WI38 (cell line): ENCODE measurements at regions not wholly inside any gene's neighbourhood (a gene's known extent, or its start where the extent isn't known, plus 50 kb on each side); places are given as distances from the start of the nearest gene placed in this dataset.

ENCODE experiments used
- H3K4me3 ChIP-seq: 2 replicates; pipeline ENCODE4 v1.5.1; 2011; ENCODE audit warnings: low read depth, mild to moderate bottlenecking, control low read depth, low read length
- TF ChIP-seq, protein P1 (sequence below): IDR thresholded peaks from 2 replicates; pipeline ENCODE4 v1.5.1; 2012; ENCODE audit warnings: low read depth, mild to moderate bottlenecking, control low read depth, low read length

DNA sequence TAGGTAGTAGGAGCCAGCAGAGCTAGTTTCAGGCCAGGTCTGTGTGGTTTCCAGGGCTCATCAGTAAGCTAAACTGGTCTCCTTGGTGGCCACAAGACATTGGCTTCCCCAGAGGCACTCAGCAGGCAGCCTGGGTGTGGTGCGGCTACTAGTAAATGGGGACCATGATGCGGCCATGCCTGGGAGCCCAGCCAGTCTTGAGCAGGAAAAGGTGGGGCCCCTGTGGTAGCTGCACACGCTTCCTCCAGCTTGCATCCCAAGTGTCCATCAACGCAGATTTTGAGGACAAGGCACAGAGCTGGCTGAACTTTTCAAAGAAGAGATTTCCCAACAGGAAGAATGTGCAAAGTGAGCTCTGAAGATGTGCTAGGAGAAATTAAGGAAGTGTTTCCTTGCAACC, 107.4 kb upstream of the NAA20 start:
- TF ChIP-seq, protein P1, sequence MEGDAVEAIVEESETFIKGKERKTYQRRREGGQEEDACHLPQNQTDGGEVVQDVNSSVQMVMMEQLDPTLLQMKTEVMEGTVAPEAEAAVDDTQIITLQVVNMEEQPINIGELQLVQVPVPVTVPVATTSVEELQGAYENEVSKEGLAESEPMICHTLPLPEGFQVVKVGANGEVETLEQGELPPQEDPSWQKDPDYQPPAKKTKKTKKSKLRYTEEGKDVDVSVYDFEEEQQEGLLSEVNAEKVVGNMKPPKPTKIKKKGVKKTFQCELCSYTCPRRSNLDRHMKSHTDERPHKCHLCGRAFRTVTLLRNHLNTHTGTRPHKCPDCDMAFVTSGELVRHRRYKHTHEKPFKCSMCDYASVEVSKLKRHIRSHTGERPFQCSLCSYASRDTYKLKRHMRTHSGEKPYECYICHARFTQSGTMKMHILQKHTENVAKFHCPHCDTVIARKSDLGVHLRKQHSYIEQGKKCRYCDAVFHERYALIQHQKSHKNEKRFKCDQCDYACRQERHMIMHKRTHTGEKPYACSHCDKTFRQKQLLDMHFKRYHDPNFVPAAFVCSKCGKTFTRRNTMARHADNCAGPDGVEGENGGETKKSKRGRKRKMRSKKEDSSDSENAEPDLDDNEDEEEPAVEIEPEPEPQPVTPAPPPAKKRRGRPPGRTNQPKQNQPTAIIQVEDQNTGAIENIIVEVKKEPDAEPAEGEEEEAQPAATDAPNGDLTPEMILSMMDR, result no peak
- H3K4me3 ChIP-seq, result no peak overlapping the region

DNA sequence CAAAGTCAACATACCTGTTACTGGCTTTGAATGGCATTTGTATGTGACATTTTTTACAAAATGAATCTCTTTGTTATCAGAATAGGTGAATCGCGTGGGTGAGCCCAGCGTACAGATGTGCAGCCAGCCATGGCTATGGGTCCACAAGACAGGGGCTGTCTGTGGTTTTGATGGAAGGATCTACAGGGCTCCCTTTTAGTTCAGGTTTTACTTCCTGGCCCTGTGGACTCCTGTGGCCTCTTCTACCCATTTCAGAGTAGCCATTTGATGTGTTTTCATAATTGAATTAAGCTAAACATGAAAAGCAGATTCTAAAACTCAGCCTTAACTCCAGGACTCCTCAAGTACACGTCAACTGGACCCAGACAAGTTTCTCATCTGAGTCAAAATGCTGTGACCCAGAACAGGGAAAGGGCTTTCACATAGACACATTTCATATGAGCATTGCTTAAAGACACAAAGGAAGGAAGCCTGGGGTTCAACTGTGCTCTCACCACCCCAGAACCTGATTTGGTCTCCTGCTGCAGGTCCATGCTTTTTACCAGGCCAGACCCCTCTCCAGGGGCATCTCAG, 105.3 kb upstream of the NAA20 start:
- TF ChIP-seq, protein P1, result no peak
- H3K4me3 ChIP-seq, result no peak overlapping the region

DNA sequence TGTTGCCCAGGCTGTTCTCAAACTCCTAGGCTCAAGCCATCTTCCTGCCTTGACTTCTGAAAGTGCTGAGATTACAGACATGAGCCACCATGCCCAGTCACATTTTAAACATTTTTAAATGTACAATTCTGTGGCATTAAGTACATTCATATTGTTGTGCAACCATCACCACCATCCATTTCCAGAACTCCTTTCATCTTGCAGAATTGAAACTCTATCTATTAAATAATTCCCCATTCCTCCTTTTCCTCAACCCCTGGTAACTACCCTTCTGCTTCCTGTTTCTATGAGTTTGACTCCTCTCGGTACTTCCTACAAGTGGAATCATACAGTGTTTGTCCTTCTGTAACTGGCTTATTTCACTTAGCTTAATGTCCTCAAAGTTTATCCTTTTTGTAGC, 103.8 kb upstream of the NAA20 start:
- TF ChIP-seq, protein P1, result no peak
- no peak overlapping the region for H3K4me3 ChIP-seq

DNA sequence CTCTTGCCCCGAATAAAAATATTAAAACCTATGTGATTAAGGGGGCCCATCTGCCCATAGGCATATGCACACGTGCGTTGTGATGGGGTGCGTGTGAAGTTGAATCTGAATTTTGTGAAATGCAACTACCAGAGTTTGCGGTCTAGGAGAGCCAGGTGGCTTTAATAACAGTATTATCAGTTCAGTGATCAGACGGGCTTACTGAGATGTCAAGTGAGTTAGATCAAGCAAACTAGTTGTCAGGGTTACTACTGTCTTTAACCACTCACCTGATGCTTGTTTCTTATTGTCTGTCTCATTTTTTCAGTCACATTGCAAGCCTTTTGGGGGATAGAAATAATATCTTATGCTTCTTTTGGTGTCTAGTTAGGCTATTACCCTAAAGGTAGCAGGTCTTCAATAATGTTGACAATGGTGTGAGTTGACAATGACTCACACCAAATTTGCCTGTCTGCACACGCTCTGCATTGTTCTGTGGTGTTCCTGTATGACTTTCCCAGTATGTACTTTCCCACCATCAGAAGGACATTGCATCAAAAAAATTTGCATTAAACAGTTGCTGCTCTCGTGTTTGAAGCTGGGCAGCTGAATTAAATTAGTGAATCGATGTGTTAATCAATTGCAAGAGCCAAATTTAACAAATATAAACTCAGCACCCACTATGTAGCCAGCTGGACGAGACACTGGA, 103.1 kb upstream of the NAA20 start:
- TF ChIP-seq, protein P1, result no peak
- H3K4me3 ChIP-seq, result no peak overlapping the region

DNA sequence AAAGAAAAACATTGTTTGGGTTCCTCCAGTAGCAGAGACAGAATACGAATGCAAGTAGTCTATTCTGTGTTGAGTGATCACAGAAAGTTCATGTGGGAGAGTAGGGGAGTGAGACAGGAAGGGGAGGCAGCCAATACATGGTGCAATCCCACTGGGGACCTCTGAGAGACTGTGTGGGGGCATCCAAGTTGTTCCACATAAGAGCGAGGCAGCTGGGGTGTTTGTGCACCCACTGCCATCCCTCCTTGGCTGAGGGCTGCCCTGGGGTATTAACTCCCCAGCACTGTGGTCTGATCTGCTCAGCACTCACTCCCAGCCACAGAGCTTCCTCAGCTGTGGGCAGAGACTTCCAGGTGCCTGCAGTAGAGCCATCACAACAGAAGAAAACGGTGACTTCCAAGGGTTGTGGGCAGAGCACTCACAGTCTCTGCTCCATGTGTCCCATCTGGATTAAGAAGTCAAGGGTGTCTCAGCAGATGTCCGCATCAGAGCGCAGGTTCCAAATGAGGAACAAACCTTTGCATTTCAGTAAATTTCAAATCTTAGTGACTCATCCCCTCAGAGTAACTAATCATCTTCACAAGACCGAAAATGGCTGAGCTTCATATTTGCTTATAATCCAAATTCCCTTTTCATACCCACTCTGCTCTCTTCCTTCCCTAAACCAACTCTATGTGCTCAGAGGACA, 101.9 kb upstream of the NAA20 start:
- H3K4me3 ChIP-seq, result no peak overlapping the region
- TF ChIP-seq, protein P1, result no peak

DNA sequence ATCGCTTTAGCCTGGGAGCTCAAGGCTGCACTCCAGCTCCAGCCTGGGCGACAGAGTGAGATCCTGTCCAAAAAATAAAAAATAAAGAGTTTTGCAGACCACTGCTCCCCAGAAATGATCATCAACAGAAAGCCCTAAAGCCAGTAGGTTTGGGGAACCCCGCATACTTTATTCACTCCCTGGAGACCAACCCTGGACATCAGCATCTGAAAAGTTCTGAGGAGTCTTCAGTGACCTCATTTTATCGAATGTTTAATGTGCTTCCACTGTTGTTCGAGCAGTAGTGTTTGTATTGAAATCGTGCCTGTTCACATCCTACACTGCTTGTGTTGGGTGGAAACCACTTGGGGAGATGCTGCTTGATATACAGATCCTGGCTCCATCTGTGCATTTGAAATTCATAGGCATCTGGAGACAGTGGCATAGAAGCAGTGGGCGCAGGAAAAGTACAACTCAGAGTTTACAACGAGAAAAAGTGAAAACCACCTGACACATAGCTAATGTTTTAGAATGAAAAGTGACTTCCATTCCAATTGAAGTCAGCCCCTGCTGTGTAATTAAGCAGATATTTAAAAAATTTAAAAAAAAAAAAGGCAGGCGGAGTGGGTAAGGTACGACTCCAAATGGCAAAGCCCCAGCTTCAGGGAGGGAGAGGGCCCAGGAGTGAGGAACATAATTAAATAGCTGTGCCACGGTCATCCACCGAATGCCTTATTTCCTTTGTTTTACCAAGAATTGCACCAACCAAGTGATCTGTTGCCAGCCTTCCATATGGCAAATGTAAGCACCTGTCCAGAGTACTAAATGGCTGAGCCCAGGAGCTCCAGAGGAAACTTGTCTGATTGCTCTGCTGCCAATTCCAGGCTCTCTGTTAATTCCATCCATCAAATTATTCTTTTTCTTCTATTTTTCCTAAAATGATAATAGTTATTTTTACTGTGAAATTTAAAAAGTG, 100.4 kb upstream of the NAA20 start:
- H3K4me3 ChIP-seq, result no peak overlapping the region
- TF ChIP-seq, protein P1, result no peak
